PFSK-1 (cell line): ENCODE measurements at regions not wholly inside any gene's neighbourhood (a gene's known extent, or its start where the extent isn't known, plus 50 kb on each side); places are given as distances from the start of the nearest gene placed in this dataset.

ENCODE experiments used
- TAF1 ChIP-seq: IDR thresholded peaks from 2 replicates; pipeline ENCODE4 v1.6.1; 2012; ENCODE audit warnings: low read length, control low read depth, borderline replicate concordance; ENCODE audit not compliant: insufficient read depth
- TF ChIP-seq, protein P1 (sequence below), 2 experiments: IDR thresholded peaks; 2 replicates each; pipeline versions ENCODE4 v1.6.1 to v1.8.0; 2011 to 2012; ENCODE audit warnings: low read depth in 2 of 2, low read length in 2 of 2, control low read depth in 1 of 2, inconsistent platforms in 1 of 2, mild to moderate bottlenecking in 1 of 2, moderate library complexity in 1 of 2; ENCODE audit not compliant: insufficient read depth in 1 of 2

DNA sequence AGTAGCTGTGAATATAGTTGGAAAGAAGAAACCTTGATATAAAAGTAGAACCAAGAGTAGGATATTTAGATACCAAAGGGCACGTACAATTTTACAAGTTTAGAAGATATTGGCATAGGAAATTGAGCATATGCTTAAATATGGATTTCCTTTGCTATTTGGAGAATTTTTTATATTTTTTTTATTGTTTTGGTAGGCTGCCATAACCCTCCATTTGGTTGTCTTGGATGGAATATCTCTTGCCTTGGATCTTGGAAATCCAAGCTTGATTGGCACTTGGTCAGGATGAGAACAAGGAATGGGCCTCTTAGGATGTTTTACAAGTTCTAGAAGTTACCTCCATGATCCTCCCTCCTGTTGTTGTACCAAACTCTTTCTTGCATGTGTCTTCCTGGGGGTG is 297.1 kb downstream of the PRL start:
- TF ChIP-seq TAF1, result no peak
- TF ChIP-seq, protein P1, sequence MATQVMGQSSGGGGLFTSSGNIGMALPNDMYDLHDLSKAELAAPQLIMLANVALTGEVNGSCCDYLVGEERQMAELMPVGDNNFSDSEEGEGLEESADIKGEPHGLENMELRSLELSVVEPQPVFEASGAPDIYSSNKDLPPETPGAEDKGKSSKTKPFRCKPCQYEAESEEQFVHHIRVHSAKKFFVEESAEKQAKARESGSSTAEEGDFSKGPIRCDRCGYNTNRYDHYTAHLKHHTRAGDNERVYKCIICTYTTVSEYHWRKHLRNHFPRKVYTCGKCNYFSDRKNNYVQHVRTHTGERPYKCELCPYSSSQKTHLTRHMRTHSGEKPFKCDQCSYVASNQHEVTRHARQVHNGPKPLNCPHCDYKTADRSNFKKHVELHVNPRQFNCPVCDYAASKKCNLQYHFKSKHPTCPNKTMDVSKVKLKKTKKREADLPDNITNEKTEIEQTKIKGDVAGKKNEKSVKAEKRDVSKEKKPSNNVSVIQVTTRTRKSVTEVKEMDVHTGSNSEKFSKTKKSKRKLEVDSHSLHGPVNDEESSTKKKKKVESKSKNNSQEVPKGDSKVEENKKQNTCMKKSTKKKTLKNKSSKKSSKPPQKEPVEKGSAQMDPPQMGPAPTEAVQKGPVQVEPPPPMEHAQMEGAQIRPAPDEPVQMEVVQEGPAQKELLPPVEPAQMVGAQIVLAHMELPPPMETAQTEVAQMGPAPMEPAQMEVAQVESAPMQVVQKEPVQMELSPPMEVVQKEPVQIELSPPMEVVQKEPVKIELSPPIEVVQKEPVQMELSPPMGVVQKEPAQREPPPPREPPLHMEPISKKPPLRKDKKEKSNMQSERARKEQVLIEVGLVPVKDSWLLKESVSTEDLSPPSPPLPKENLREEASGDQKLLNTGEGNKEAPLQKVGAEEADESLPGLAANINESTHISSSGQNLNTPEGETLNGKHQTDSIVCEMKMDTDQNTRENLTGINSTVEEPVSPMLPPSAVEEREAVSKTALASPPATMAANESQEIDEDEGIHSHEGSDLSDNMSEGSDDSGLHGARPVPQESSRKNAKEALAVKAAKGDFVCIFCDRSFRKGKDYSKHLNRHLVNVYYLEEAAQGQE (IDR thresholded peaks at IDR 0.05; ENCODE audit: insufficient read depth in 1 of 2, low read depth in 2 of 2, low read length in 2 of 2), result no peak
